Body of pancreas (tissue), 4 donors: ENCODE measurements at regions not wholly inside any gene's neighbourhood (a gene's known extent, or its start where the extent isn't known, plus 50 kb on each side); places are given as distances from the start of the nearest gene placed in this dataset.

ENCODE experiments used
- ATAC-seq: fragments of 150-250 bp; one replicate; pipeline ENCODE4 v1.9.1; 2016
- DNase-seq, 4 donors: peaks; one replicate each; pipeline ENCODE4 v3.0.0-alpha.2; 2019
- H3K27ac ChIP-seq, 4 donors: fragments of 200-600 bp; sonication (generic); 1 replicate in 3 of 4; 2 replicates in 1 of 4; pipeline versions ENCODE4 v1.5.1 to v1.6.1; 2016 to 2019; ENCODE audit warnings: mild to moderate bottlenecking in 1 of 4, mixed read lengths in 1 of 4, moderate library complexity in 1 of 4
- H3K27me3 ChIP-seq, 2 donors: fragments of 200-600 bp; sonication (generic); one replicate each; pipeline ENCODE4 v1.6.0; 2016; ENCODE audit warnings: mild to moderate bottlenecking in 1 of 2
- H3K36me3 ChIP-seq, 2 donors: fragments of 200-600 bp; sonication (generic); replicated peaks in 1 of 2; 2 replicates each; pipeline ENCODE4 v1.5.1; 2016; ENCODE audit warnings: low read depth in 2 of 2; ENCODE audit not compliant: insufficient read depth in 1 of 2
- H3K4me1 ChIP-seq: fragments of 200-600 bp; sonication (generic); one replicate; pipeline ENCODE4 v1.6.0; 2016
- H3K4me3 ChIP-seq, 2 donors: fragments of 200-600 bp; sonication (generic); 1 replicate in 1 of 2; 2 replicates in 1 of 2; pipeline ENCODE4 v1.5.1; 2016 to 2019
- H3K9me3 ChIP-seq, 3 donors: fragments of 200-600 bp; sonication (generic); 1 replicate in 2 of 3; 2 replicates in 1 of 3; pipeline ENCODE4 v1.5.1; 2016
- CTCF ChIP-seq, 7 experiments: fragments of 450-650 bp in 4 of 7; fragments of 200-600 bp in 3 of 7; sonication (generic) in 3 of 7; IDR thresholded peaks; one replicate each; pipeline ENCODE4 v1.5.1; 2016 to 2019; ENCODE audit warnings: antibody characterized with exemption in 7 of 7
- POLR2A ChIP-seq, 3 donors: fragments of 450-650 bp; IDR thresholded peaks; one replicate each; pipeline ENCODE4 v1.6.1; 2016; ENCODE audit warnings: antibody characterized with exemption in 3 of 3, mild to moderate bottlenecking in 2 of 3
- WGBS, 2 donors: methylation state at CpG; one replicate each; pipeline ENCODE4 v1.1.5; 2017; 5-methylcytosine and 5-hydroxymethylcytosine counted together
- intact Hi-C: fragments of 100-400 bp; cut with DNase I; formaldehyde crosslinking; loops from one replicate; pipeline ENCODE4 v1.15.1; 2023

GRCh38 chr4:45580334-45580733, 543.5 kb downstream of the GABRG1 start:
- ATAC-seq: no peak
- no peak for TF ChIP-seq POLR2A (IDR thresholded peaks at IDR 0.05)
- TF ChIP-seq CTCF (IDR thresholded peaks at IDR 0.05): no peak
- WGBS, 2 donors: 24 to 27% methylated on average over 3 of the region's 3 CpGs
- no peak for DNase-seq
- Histone ChIP-seq H3K36me3 (no peaks in the 10 kb centered on the region), H3K27ac (no peak overlapping the region), H3K4me1 (no peaks in the 10 kb centered on the region), H3K9me3 (no peaks in the 10 kb centered on the region), H3K4me3 (no peak overlapping the region), H3K27me3 (no peaks in the 10 kb centered on the region)
- intact Hi-C loops: no loop called here

- no peaks in the 10 kb centered on the region for H3K9me3 ChIP-seq
- H3K27ac ChIP-seq: no peak overlapping the region
- 65 to 66% methylated on average over 1 of the region's 1 CpG for WGBS, 2 donors
- H3K27me3 ChIP-seq: no peaks in the 10 kb centered on the region
- no peak for TF ChIP-seq POLR2A (IDR thresholded peaks at IDR 0.05)
- no peak for TF ChIP-seq CTCF (IDR thresholded peaks at IDR 0.05)
- H3K4me1 ChIP-seq: no peaks in the 10 kb centered on the region
- intact Hi-C loops: no loop called here
- no peak for ATAC-seq
- H3K36me3 ChIP-seq: no peaks in the 10 kb centered on the region
- DNase-seq: no peak
- H3K4me3 ChIP-seq: no peak overlapping the region
Measured at GRCh38 chr4:45578874-45579273, 545.0 kb downstream of the GABRG1 start.

GRCh38 chr4:45576275-45576674, 547.6 kb downstream of the GABRG1 start:
- TF ChIP-seq POLR2A (IDR thresholded peaks at IDR 0.05): no peak
- no peak for TF ChIP-seq CTCF (IDR thresholded peaks at IDR 0.05)
- WGBS, 2 donors: 36 to 53% methylated on average over 2 of the region's 2 CpGs
- intact Hi-C loops: no loop called here

GRCh38 chr4:45569619-45570018, 554.2 kb downstream of the GABRG1 start:
- DNase-seq (no peak), ATAC-seq (no peak)
- Histone ChIP-seq H3K27me3 (no peaks in the 10 kb centered on the region), H3K4me3 (no peak overlapping the region), H3K27ac (no peak overlapping the region), H3K36me3 (no peaks in the 10 kb centered on the region), H3K9me3 (no peaks in the 10 kb centered on the region), H3K4me1 (no peaks in the 10 kb centered on the region)
- TF ChIP-seq POLR2A (IDR thresholded peaks at IDR 0.05) (no peak), CTCF (IDR thresholded peaks at IDR 0.05) (no peak)
- WGBS, 2 donors: 21 to 23% methylated on average over 1 of the region's 1 CpG
- intact Hi-C loops: no loop called here

More at GRCh38 chr4:45576275-45576674, 547.6 kb downstream of the GABRG1 start:
- DNase-seq: no peak
- no peak overlapping the region for H3K27ac ChIP-seq
- H3K4me1 ChIP-seq: no peaks in the 10 kb centered on the region
- H3K4me3 ChIP-seq: no peak overlapping the region
- no peak for ATAC-seq
- no peaks in the 10 kb centered on the region for H3K36me3 ChIP-seq
- no peaks in the 10 kb centered on the region for H3K27me3 ChIP-seq
- no peaks in the 10 kb centered on the region for H3K9me3 ChIP-seq

- no peaks in the 10 kb centered on the region for H3K9me3 ChIP-seq
- no peaks in the 10 kb centered on the region for H3K4me1 ChIP-seq
- ATAC-seq (no peak), DNase-seq (no peak)
- WGBS, 2 donors: 36 to 38% methylated on average over 3 of the region's 3 CpGs
- intact Hi-C loops: no loop called here
- TF ChIP-seq CTCF (IDR thresholded peaks at IDR 0.05): no peak
- H3K4me3 ChIP-seq: no peak overlapping the region
- no peaks in the 10 kb centered on the region for H3K27me3 ChIP-seq
- no peaks in the 10 kb centered on the region for H3K36me3 ChIP-seq
- H3K27ac ChIP-seq: no peak overlapping the region
Measured at GRCh38 chr4:45568694-45569093, 555.2 kb downstream of the GABRG1 start.
